SW 1271 (cell line): ENCODE measurements at regions not wholly inside any gene's neighbourhood (a gene's known extent, or its start where the extent isn't known, plus 50 kb on each side); places are given as distances from the start of the nearest gene placed in this dataset.

Experiments used
- DNase-seq, 2 experiments: peaks; one replicate each; lab custom pipeline; 2025; lab: John Stamatoyannopoulos, UW

DNA sequence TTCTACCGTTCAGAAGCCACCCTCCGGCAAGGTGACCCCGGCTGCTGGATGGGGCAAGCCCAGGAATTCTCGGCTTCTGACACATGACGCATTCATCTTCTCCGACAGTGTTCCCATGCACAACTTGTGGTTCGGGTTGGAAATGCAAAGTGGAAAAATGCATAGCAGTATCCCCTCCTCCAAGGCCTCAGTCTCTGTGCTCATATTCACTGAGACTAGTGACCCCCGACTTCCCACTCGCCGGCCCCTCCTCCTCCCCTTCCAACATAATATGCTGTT lies 70.0 kb upstream of the NTM start:
- DNase-seq, result no peak

DNA sequence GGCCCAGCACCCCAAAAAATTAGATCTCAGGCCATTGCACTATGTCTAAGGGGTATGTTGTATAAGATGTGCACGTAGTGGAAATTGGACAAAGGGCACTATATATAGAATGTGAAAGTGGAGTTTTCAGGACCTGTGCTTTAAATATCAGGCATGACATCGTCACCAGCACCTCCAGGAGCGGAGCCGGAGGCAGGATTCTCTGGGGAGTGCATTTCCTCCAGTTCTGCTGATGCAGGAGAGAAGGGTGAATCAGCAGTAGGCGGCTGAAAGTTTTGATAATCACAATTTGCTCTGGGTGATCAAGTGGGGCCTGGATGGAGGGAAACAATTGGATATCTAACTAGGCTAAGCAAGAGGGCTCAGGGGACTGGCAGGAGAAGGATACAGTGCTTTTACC lies 69.1 kb upstream of the NTM start:
- no peak for DNase-seq

DNA sequence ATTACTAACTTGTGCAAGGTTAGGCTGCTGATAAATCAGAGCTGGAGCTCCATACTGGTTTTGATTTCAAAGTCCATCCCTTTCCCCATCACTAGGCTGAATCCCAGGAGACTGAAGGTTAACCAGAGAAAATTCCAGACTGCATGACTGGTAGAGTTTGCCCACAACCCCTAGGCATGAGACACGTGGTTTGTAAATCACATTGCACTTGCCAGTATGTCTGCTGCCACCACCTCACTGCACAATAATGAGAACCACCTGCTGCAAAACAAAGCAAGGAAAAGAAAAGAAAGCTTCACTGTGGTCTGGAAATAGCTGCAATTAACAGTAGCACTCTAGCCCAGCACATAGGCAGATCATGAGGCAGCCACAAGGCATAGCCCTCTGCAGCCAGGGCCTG lies 67.6 kb upstream of the NTM start:
- DNase-seq, result no peak

DNA sequence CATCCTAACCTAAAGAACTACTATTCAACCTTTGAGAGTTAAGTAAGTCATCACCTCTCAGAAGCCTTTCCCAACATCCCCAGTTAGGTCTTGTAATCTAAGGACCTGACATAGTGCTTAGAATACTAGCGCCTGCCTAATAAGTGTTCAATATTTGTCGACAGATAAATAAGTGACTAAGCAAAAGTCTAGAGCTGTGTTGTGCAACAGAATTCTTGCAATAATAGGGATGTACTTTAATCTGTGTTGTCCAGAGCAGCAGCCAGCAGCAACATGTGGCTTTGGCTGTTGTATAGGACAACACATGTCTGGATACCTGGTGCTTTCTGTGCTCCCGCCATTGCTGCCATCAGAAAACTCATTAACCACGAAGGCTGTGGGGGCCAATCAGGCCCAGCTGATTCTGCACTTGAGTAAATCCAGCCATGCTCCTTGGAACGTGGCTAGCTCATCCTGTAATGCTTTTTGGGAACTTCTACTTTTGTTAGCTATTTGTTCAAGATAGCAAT lies 66.8 kb upstream of the NTM start:
- no peak for DNase-seq

DNA sequence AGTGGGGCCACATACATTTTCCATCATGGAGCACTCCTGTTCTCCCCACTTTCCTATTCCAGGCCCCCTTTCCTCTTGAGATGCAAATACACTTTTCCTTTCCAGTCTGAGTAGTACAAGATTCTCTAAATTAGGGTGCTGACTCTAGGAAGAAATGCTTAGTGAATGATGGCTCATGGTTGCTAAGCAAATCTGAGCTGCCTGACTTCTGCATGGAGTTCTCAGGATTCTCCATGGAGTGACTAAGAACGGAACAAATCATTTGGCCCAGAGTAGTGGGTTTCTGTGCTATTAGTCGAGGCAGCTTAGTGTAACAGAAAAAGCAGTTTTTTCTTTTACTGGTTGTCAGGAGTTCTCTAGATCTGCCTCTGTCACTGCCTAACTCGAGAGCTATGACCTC lies 65.4 kb upstream of the NTM start:
- no peak for DNase-seq

DNA sequence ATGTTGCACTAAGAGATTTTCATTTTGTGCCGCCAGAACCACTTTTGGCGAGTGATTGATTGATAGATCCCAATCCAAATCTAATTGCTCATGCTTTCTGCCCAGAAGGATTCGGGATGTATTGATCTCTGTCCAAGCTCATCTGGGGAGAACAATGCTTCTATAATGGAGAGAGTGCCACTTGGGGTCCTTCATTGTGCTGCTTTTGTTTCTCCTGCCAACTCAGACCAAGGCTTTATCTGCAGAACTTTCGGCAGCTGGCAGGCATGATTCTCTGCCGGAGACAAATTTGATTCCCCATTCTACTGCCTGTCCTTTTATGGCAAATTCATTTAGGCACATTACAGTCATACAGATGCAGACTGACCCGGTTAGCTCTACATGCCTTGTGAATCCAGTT lies 62.9 kb upstream of the NTM start:
- no peak for DNase-seq

DNA sequence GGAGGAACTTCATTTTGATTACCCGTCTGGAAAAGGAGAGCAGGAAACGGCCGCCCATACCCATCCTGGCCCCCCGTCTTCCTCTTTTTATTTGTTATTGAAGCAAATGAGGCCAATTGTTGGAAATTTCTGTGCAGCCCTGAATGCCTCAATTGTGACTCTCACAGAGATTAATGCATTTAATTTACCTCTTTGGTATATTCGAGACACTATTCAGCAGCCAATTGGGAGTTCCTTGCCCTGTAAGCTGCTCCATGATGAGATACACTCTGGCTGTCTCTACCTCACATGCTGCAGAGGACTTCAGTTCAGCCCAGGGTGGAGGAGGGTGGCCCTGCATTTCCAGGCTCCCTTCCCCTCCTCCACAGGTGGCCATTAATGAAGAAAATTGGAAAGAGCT lies 60.6 kb upstream of the NTM start:
- no peak for DNase-seq

DNA sequence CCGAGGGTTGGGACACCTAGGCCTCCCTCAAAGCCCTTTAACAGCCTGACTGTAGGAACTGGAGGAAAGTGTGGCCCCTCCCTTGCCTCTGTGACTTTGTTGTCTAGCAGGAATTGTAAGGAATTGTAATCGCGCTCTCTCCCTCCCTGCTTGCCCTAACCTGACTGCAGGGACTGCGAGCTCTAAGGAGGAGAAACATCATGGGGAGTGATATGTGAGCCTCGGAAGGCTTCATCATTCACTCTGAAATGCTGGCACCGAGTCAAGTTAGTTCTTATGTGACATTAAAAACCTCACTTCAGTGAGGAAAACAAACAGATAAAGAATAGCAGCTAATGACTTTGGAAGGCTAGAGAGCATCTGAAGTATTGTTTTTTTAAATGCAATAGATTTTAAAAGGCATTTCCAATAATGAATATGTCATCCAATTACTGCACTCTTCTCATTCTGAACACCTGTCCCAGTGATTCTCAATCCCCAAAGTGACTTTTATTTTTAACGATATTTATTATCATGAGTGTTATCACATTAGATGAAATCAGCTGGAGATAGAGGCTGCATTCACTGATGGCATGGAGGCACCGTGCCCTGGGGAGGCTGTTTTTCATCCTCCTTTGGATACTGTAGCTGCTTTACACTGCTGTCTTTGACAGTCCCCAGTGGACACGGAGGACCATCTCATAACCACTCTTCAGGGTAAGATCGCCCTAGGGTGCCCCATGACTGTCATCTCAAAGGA lies 58.5 kb upstream of the NTM start:
- DNase-seq, result no peak
